ENCODE measurements at regions not wholly inside any gene's neighbourhood (a gene's known extent, or its start where the extent isn't known, plus 50 kb on each side); places are given as distances from the start of the nearest gene placed in this dataset.

DNA sequence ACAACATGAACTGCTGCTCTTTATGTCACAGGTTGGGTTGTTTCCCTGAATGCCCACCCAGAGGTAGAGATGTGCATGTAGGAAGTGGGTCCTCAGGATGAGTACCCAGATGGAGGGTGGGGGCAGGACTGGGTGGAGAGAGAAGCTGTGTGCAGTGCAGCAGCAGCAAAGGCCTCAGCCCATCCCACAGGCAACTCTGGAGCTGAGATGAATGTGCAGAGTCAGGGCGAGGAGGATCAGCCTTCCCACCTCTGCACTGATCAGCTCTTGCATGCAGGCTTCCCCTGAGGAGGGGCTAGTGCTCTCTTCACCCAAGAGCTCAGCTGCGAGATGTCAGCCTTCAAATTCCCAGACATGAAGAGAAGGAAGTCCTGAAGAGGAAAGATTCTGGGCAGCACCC is 326.2 kb upstream of the RAB6C start:
- POLR2A ChIA-PET (ENCODE audit: low non-redundant PET), result interaction anchor here (0.7 kb wide), 1 partner anchor 43 kb away, joined by 3 read pairs; no protein-coding TSS in a partner anchor
- no peaks in the 10 kb centered on the region for H3K9me3 ChIP-seq (ENCODE audit: low read depth, low read length, poor library complexity, severe bottlenecking)
- CTCF ChIA-PET, result no interaction called here
- H3K36me3 ChIP-seq (ENCODE audit: insufficient read depth, low read length, poor library complexity, severe bottlenecking), result no peaks in the 10 kb centered on the region
- DNase-seq (ENCODE audit: low spot score), result no peak
- BruUV-seq (replicated peaks), result no TSS peak
- peaks cover 21% of the 10 kb centered on the region for H3K4me1 ChIP-seq (ENCODE audit: insufficient read depth, low read length, poor library complexity, severe bottlenecking)
- no peak for TF ChIP-seq EZH2 (IDR thresholded peaks at IDR 0.05; ENCODE audit: borderline replicate concordance, low read depth, low read length, poor library complexity, severe bottlenecking)
- TF ChIP-seq, protein P1, sequence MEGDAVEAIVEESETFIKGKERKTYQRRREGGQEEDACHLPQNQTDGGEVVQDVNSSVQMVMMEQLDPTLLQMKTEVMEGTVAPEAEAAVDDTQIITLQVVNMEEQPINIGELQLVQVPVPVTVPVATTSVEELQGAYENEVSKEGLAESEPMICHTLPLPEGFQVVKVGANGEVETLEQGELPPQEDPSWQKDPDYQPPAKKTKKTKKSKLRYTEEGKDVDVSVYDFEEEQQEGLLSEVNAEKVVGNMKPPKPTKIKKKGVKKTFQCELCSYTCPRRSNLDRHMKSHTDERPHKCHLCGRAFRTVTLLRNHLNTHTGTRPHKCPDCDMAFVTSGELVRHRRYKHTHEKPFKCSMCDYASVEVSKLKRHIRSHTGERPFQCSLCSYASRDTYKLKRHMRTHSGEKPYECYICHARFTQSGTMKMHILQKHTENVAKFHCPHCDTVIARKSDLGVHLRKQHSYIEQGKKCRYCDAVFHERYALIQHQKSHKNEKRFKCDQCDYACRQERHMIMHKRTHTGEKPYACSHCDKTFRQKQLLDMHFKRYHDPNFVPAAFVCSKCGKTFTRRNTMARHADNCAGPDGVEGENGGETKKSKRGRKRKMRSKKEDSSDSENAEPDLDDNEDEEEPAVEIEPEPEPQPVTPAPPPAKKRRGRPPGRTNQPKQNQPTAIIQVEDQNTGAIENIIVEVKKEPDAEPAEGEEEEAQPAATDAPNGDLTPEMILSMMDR (conservative IDR thresholded peaks at IDR 0.05; ENCODE audit: low read depth, low read length), result no peak
- no peak overlapping the region for H3K4me3 ChIP-seq (ENCODE audit: low read depth, low read length, poor library complexity, severe bottlenecking)
- no peaks in the 10 kb centered on the region for H3K27me3 ChIP-seq (replicated peaks; ENCODE audit: insufficient read depth, low read depth, low read length, poor library complexity)
- H3K27ac ChIP-seq (ENCODE audit: low read depth, low read length, poor library complexity, severe bottlenecking), result no peak overlapping the region
- intact Hi-C loops (cut with micrococcal nuclease; ENCODE audit: unreplicated experiment), result no loop called here

DNA sequence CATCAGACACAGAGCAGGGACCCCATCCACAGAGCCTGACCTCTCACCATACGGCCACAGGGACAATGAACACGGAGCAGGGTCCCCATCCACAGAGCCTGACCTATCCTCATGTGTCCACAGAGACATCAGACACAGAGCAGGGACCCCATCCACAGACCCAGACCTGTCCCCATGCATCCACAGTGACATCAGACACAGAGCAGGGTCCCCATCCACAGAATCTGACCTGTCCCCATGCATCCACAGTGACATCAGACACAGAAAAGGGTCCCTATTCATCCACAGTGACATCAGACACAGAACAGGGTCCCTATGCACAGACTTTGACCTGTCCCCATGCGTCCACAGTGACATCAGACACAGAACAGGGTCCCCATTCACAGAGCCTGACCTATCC is 325.1 kb upstream of the RAB6C start:
- Histone ChIP-seq H3K36me3 (ENCODE audit: insufficient read depth, low read length, poor library complexity, severe bottlenecking) (no peaks in the 10 kb centered on the region), H3K4me3 (ENCODE audit: low read depth, low read length, poor library complexity, severe bottlenecking) (no peak overlapping the region), H3K27me3 (replicated peaks; ENCODE audit: insufficient read depth, low read depth, low read length, poor library complexity) (no peaks in the 10 kb centered on the region), H3K4me1 (ENCODE audit: insufficient read depth, low read length, poor library complexity, severe bottlenecking) (peaks cover 21% of the 10 kb centered on the region), H3K27ac (ENCODE audit: low read depth, low read length, poor library complexity, severe bottlenecking) (no peak overlapping the region), H3K9me3 (ENCODE audit: low read depth, low read length, poor library complexity, severe bottlenecking) (no peaks in the 10 kb centered on the region)
- DNase-seq (ENCODE audit: low spot score), result no peak
- CTCF ChIA-PET, result no interaction called here
- POLR2A ChIA-PET (ENCODE audit: low non-redundant PET), result no interaction called here
- no TSS peak for BruUV-seq (replicated peaks)
- intact Hi-C loops (cut with micrococcal nuclease; ENCODE audit: unreplicated experiment), result no loop called here
- TF ChIP-seq, protein P1 (conservative IDR thresholded peaks at IDR 0.05; ENCODE audit: low read depth, low read length), result no peak
- TF ChIP-seq EZH2 (IDR thresholded peaks at IDR 0.05; ENCODE audit: borderline replicate concordance, low read depth, low read length, poor library complexity, severe bottlenecking), result no peak

DNA sequence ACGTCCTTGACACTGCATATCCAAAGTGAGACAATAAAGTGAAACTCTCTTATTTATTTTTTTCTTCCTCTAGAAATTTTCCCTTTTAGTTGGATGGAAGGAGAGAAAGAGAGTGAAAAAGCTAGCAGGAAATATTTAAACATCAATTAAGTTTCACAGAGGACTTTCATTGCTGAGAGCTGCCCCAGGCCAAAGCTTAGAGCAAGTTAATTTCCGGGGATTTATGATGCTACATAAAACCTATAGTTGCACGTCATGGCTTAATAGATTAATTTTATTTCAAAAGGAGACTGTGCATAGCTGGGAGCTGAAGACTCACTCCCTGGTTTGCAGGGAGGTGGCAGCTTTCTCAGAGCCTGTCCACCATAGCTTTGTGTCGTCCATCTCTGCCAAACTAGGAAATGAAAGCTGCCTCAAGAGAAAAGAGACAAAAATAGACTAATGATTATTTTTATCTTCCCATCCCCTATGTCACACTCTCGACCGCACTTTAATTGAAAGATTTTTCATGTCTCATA is 323.3 kb upstream of the RAB6C start:
- Histone ChIP-seq H3K27ac (ENCODE audit: low read depth, low read length, poor library complexity, severe bottlenecking) (peak overlapping the region; percentile 56), H3K9me3 (ENCODE audit: low read depth, low read length, poor library complexity, severe bottlenecking) (no peaks in the 10 kb centered on the region), H3K4me1 (ENCODE audit: insufficient read depth, low read length, poor library complexity, severe bottlenecking) (peaks cover 21% of the 10 kb centered on the region), H3K36me3 (ENCODE audit: insufficient read depth, low read length, poor library complexity, severe bottlenecking) (no peaks in the 10 kb centered on the region), H3K4me3 (ENCODE audit: low read depth, low read length, poor library complexity, severe bottlenecking) (no peak overlapping the region), H3K27me3 (replicated peaks; ENCODE audit: insufficient read depth, low read depth, low read length, poor library complexity) (no peaks in the 10 kb centered on the region)
- peak; percentile 59 for DNase-seq (ENCODE audit: low spot score)
- CTCF ChIA-PET, result no interaction called here
- no TSS peak for BruUV-seq (replicated peaks)
- intact Hi-C loops (cut with micrococcal nuclease; ENCODE audit: unreplicated experiment), result no loop called here
- no peak for TF ChIP-seq EZH2 (IDR thresholded peaks at IDR 0.05; ENCODE audit: borderline replicate concordance, low read depth, low read length, poor library complexity, severe bottlenecking)
- TF ChIP-seq, protein P1 (conservative IDR thresholded peaks at IDR 0.05; ENCODE audit: low read depth, low read length), result no peak
- POLR2A ChIA-PET (ENCODE audit: low non-redundant PET), result no interaction called here

All from A673 (cell line).